ENCODE measurements at regions not wholly inside any gene's neighbourhood (a gene's known extent, or its start where the extent isn't known, plus 50 kb on each side); places are given as distances from the start of the nearest gene placed in this dataset.

DNA sequence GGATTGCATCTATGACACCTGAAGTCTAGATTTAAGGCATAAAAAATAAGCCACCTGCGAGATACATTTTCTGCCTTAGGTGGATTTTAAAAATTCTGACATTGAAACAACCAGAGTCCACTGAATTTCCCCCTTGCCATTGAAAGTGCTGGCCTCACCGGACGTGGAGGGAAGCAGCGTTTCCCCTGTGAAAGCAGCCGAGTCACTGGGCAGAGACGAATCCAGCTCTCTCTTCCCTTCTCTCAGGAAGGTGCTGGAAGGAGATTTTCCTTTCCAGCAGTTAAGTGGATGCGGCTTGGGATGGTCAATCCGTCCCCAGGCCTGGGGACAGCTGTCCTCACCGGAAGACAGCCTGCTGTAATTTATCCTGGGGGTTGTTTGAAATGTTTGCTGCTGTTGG is 270.9 kb upstream of the FOXF1 start:
- TF ChIP-seq, protein P1, sequence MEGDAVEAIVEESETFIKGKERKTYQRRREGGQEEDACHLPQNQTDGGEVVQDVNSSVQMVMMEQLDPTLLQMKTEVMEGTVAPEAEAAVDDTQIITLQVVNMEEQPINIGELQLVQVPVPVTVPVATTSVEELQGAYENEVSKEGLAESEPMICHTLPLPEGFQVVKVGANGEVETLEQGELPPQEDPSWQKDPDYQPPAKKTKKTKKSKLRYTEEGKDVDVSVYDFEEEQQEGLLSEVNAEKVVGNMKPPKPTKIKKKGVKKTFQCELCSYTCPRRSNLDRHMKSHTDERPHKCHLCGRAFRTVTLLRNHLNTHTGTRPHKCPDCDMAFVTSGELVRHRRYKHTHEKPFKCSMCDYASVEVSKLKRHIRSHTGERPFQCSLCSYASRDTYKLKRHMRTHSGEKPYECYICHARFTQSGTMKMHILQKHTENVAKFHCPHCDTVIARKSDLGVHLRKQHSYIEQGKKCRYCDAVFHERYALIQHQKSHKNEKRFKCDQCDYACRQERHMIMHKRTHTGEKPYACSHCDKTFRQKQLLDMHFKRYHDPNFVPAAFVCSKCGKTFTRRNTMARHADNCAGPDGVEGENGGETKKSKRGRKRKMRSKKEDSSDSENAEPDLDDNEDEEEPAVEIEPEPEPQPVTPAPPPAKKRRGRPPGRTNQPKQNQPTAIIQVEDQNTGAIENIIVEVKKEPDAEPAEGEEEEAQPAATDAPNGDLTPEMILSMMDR (IDR thresholded peaks at IDR 0.05; ENCODE audit: insufficient read depth, low read length), result no peak
- no peak for DNase-seq (ENCODE audit: low read depth)
- no peak overlapping the region for H3K4me3 ChIP-seq (ENCODE audit: low read depth, low read length)

DNA sequence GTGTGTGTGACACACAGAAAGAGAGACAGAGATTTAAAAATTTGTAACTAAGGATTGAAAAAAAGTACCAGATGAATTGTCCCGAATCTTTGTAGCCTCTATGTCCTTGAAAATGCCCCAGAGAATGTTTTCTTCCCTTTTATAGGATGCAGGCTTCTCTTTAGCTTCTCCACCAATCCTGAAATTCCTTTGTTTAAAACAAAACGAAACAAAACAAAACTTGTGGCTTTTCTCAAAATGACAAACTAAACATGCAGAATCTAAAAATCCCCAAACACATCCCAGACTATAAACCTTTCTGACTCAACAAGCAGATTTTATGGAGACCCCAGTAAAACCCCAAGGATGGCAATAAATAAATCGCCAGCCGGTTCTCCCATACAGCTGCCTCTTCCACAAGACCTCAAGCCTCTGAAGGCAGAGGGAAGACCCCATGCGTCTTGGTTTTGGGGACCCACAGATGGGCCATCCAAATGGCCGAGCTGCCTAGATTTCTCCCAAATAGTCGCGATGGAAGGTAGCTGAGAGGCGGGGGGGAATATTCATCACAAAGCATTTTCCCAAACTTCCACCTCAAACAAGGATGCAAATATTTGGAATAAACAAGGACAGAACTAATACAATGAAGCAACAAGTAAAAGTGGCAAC is 269.5 kb upstream of the FOXF1 start:
- TF ChIP-seq, protein P1 (IDR thresholded peaks at IDR 0.05; ENCODE audit: insufficient read depth, low read length), result no peak
- no peak for DNase-seq (ENCODE audit: low read depth)
- H3K4me3 ChIP-seq (ENCODE audit: low read depth, low read length), result no peak overlapping the region

- no peak overlapping the region for H3K4me3 ChIP-seq (ENCODE audit: low read depth, low read length)
- DNase-seq (ENCODE audit: low read depth), result no peak
- TF ChIP-seq, protein P1 (IDR thresholded peaks at IDR 0.05; ENCODE audit: insufficient read depth, low read length), result no peak
Observed at GRCh38 chr16:86241681-86242080, 268.6 kb upstream of the FOXF1 start.

GRCh38 chr16:86242244-86243122 is 267.8 kb upstream of the FOXF1 start:
- TF ChIP-seq, protein P1 (IDR thresholded peaks at IDR 0.05; ENCODE audit: insufficient read depth, low read length), result no peak
- DNase-seq (ENCODE audit: low read depth), result no peak
- no peak overlapping the region for H3K4me3 ChIP-seq (ENCODE audit: low read depth, low read length)

DNA sequence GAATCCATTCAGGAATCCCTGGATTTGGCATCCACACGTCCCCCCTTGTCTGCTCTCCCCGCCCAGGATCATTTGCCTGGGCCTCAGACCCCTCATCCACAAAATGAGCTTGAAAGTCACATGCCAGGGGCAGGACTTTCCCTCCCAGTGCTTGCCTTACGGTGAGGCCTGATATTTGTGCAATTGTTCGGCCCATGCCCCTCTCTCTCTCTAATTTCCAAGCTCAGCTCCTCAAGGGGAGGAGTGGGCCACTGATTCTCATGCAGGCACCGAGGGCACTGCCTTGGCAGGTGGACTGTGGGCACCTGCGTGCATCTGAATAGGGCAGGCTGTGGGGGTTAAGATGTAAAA is 267.2 kb upstream of the FOXF1 start:
- no peak overlapping the region for H3K4me3 ChIP-seq (ENCODE audit: low read depth, low read length)
- TF ChIP-seq, protein P1 (IDR thresholded peaks at IDR 0.05; ENCODE audit: insufficient read depth, low read length), result no peak
- DNase-seq (ENCODE audit: low read depth), result no peak

GRCh38 chr16:86243571-86244154 is 266.7 kb upstream of the FOXF1 start:
- DNase-seq (ENCODE audit: low read depth), result no peak
- TF ChIP-seq, protein P1 (IDR thresholded peaks at IDR 0.05; ENCODE audit: insufficient read depth, low read length), result no peak

More at GRCh38 chr16:86243571-86244154, 266.7 kb upstream of the FOXF1 start:
- H3K4me3 ChIP-seq (ENCODE audit: low read depth, low read length), result no peak overlapping the region

All from fibroblast of the aortic adventitia (primary cell).